GM21723 (cell line): ENCODE measurements at regions not wholly inside any gene's neighbourhood (a gene's known extent, or its start where the extent isn't known, plus 50 kb on each side); places are given as distances from the start of the nearest gene placed in this dataset.

ENCODE experiments used
- ATAC-seq: cut with Tn5 transposase; IDR thresholded peaks from one replicate; pipeline ENCODE4 v1.9.1; 2021; ENCODE audit warnings: mild to moderate bottlenecking, moderate library complexity; ENCODE audit not compliant: unreplicated experiment

- ATAC-seq: no peak
These were observed 295.4 kb downstream of the BCOR start for GRCh38 chrX:39802354-39802753.

GRCh38 chrX:39802908-39803307 lies 294.9 kb downstream of the BCOR start:
- ATAC-seq: no peak

- no peak for ATAC-seq
These were observed 292.7 kb downstream of the BCOR start for GRCh38 chrX:39805022-39805421.

GRCh38 chrX:39805825-39806224 lies 291.9 kb downstream of the BCOR start:
- no peak for ATAC-seq

- ATAC-seq: no peak
These were observed 289.3 kb downstream of the BCOR start for GRCh38 chrX:39808471-39808917.

GRCh38 chrX:39809331-39809730 lies 288.4 kb downstream of the BCOR start:
- ATAC-seq: no peak

GRCh38 chrX:39810901-39811300 lies 286.9 kb downstream of the BCOR start:
- ATAC-seq: no peak

- no peak for ATAC-seq
These were observed 286.4 kb downstream of the BCOR start for GRCh38 chrX:39811376-39811775.

- no peak for ATAC-seq
These were observed 284.0 kb downstream of the BCOR start for GRCh38 chrX:39813631-39814277.

GRCh38 chrX:39814391-39814790 lies 283.4 kb downstream of the BCOR start:
- no peak for ATAC-seq

GRCh38 chrX:39815631-39816030 lies 282.1 kb downstream of the BCOR start:
- ATAC-seq: no peak

- peak; percentile 34 for ATAC-seq
These were observed 280.7 kb downstream of the BCOR start for GRCh38 chrX:39816871-39817731.

- no peak for ATAC-seq
These were observed 279.8 kb downstream of the BCOR start for GRCh38 chrX:39817754-39818470.

- no peak for ATAC-seq
These were observed 279.0 kb downstream of the BCOR start for GRCh38 chrX:39818750-39819149.

- no peak for ATAC-seq
These were observed 277.6 kb downstream of the BCOR start for GRCh38 chrX:39819921-39820849.

- ATAC-seq: no peak
These were observed 276.6 kb downstream of the BCOR start for GRCh38 chrX:39820938-39821708.

- no peak for ATAC-seq
These were observed 276.1 kb downstream of the BCOR start for GRCh38 chrX:39821709-39822095.

GRCh38 chrX:39822133-39822748 lies 275.5 kb downstream of the BCOR start:
- no peak for ATAC-seq

GRCh38 chrX:39823424-39823823 lies 274.3 kb downstream of the BCOR start:
- no peak for ATAC-seq
